Right lobe of liver (tissue), 6 donors: ENCODE measurements at regions not wholly inside any gene's neighbourhood (a gene's known extent, or its start where the extent isn't known, plus 50 kb on each side); places are given as distances from the start of the nearest gene placed in this dataset.

Experiments
- ATAC-seq, 4 donors: fragments of 200-7000 bp; cut with Tn5 transposase; one replicate each; pipeline ENCODE4 v1.9.1; 2020; ENCODE audit warnings: mild to moderate bottlenecking in 4 of 4, moderate library complexity in 4 of 4
- DNase-seq, 3 donors: peaks; one replicate each; pipeline ENCODE4 v3.0.0-alpha.2; 2020
- H3K27ac ChIP-seq, 3 donors: fragments of 200-600 bp; one replicate each; pipeline ENCODE4 v1.8.0; 2022
- H3K27me3 ChIP-seq, 2 donors: fragments of 200-600 bp; one replicate each; pipeline ENCODE4 v1.8.0; 2022
- H3K36me3 ChIP-seq, 4 donors: fragments of 200-600 bp; sonication (generic) in 1 of 4; one replicate each; pipeline versions ENCODE4 v1.5.1 to v1.8.0; 2017 to 2022; ENCODE audit warnings: control low read depth in 1 of 4
- H3K4me1 ChIP-seq, 4 donors: fragments of 200-600 bp; sonication (generic) in 1 of 4; one replicate each; pipeline versions ENCODE4 v1.5.1 to v1.8.0; 2017 to 2022; ENCODE audit warnings: control low read depth in 1 of 4
- H3K4me3 ChIP-seq, 3 donors: fragments of 200-600 bp; one replicate each; pipeline ENCODE4 v1.8.0; 2022
- H3K9me3 ChIP-seq, 4 donors: fragments of 200-600 bp; sonication (generic) in 1 of 4; one replicate each; pipeline versions ENCODE4 v1.5.1 to v1.8.0; 2017 to 2022; ENCODE audit warnings: control low read depth in 1 of 4
- CTCF ChIP-seq, 4 donors: fragments of 200-600 bp in 3 of 4; fragments of 450-650 bp in 1 of 4; IDR thresholded peaks; one replicate each; pipeline versions ENCODE4 v1.5.1 to v1.8.0; 2016 to 2022; ENCODE audit warnings: antibody characterized with exemption in 4 of 4, mild to moderate bottlenecking in 2 of 4
- POLR2A ChIP-seq: fragments of 450-650 bp; IDR thresholded peaks from one replicate; pipeline ENCODE4 v1.6.1; 2017; ENCODE audit warnings: antibody characterized with exemption, mild to moderate bottlenecking
- WGBS: methylation state at CpG from one replicate; pipeline ENCODE4 v1.1.6; 2018; ENCODE audit warnings: low coverage, low lambda C conversion rate; ENCODE audit not compliant: insufficient coverage; ENCODE audit errors: missing lambda C conversion rate; 5-methylcytosine and 5-hydroxymethylcytosine counted together
- intact Hi-C, 2 donors: fragments of 100-400 bp; cut with DNase I; formaldehyde crosslinking; loops; one replicate each; pipeline versions ENCODE4 v1.11.2 to v1.14.1; 2022
- donor health status: DM: no; HTN: yes; CAD: no.
- donor health status: DM: no; HTN: no; CAD: no.
- donor health status: DM: no; HTN: no; CAD: no.
- donor health status: DM: no; HTN: yes; CAD: no.
- donor health status: DM: no; HTN: yes; CAD: no.

- 68% methylated on average over 4 of the region's 7 CpGs for WGBS
- no peak overlapping the region for H3K4me3 ChIP-seq
- ATAC-seq (no peak), DNase-seq (no peak)
- H3K27ac ChIP-seq = no peak overlapping the region
- H3K36me3 ChIP-seq = no peaks in the 10 kb centered on the region
- TF ChIP-seq POLR2A = no peak
- TF ChIP-seq CTCF (IDR thresholded peaks at IDR 0.05) = no peak
- intact Hi-C loops = no loop called here
- no peaks in the 10 kb centered on the region for H3K4me1 ChIP-seq
- no peaks in the 10 kb centered on the region for H3K9me3 ChIP-seq
- H3K27me3 ChIP-seq = no peaks in the 10 kb centered on the region
These were observed 207.5 kb downstream of the IL20RB start for GRCh38 chr3:137165117-137165806.

- no peak for TF ChIP-seq CTCF (IDR thresholded peaks at IDR 0.05)
- no peak for TF ChIP-seq POLR2A
- 49% methylated on average over 4 of the region's 5 CpGs for WGBS
These were observed 214.2 kb downstream of the IL20RB start for GRCh38 chr3:137171834-137172603.

GRCh38 chr3:137172728-137173127, 214.9 kb downstream of the IL20RB start:
- 57% methylated on average over 1 of the region's 1 CpG for WGBS

More at GRCh38 chr3:137171834-137172603, 214.2 kb downstream of the IL20RB start:
- ATAC-seq (no peak), DNase-seq (no peak)
- Histone ChIP-seq H3K27me3 (no peaks in the 10 kb centered on the region), H3K4me3 (no peak overlapping the region), H3K36me3 (no peaks in the 10 kb centered on the region), H3K27ac (no peak overlapping the region), H3K4me1 (no peaks in the 10 kb centered on the region), H3K9me3 (no peaks in the 10 kb centered on the region)
- intact Hi-C loops = no loop called here

GRCh38 chr3:137174514-137174913, 216.7 kb downstream of the IL20RB start:
- no peak for DNase-seq
- no peaks in the 10 kb centered on the region for H3K27me3 ChIP-seq
- no peak for ATAC-seq
- H3K27ac ChIP-seq = no peak overlapping the region
- no peak overlapping the region for H3K4me3 ChIP-seq
- TF ChIP-seq POLR2A (no peak), CTCF (IDR thresholded peaks at IDR 0.05) (no peak)
- no peaks in the 10 kb centered on the region for H3K9me3 ChIP-seq
- 86% methylated on average over 1 of the region's 2 CpGs for WGBS
- H3K4me1 ChIP-seq = no peaks in the 10 kb centered on the region
- intact Hi-C loops = no loop called here
- H3K36me3 ChIP-seq = no peaks in the 10 kb centered on the region

More at GRCh38 chr3:137172728-137173127, 214.9 kb downstream of the IL20RB start:
- TF ChIP-seq CTCF (IDR thresholded peaks at IDR 0.05) = no peak
- no peak for TF ChIP-seq POLR2A
- DNase-seq (no peak), ATAC-seq (no peak)
- no peak overlapping the region for H3K4me3 ChIP-seq
- H3K9me3 ChIP-seq = no peaks in the 10 kb centered on the region
- H3K27me3 ChIP-seq = no peaks in the 10 kb centered on the region
- H3K27ac ChIP-seq = no peak overlapping the region
- intact Hi-C loops = no loop called here
- no peaks in the 10 kb centered on the region for H3K4me1 ChIP-seq
- no peaks in the 10 kb centered on the region for H3K36me3 ChIP-seq
